DOHH2 (cell line): ENCODE measurements at regions not wholly inside any gene's neighbourhood (a gene's known extent, or its start where the extent isn't known, plus 50 kb on each side); places are given as distances from the start of the nearest gene placed in this dataset.

ENCODE experiments used
- H3F3A ChIP-seq: fragments of 200-600 bp; sonication (generic), shearing (Covaris generic); 2 replicates; pipeline ENCODE4 v1.6.0; 2016; ENCODE audit warnings: antibody characterized with exemption, mild to moderate bottlenecking; ENCODE audit not compliant: control insufficient read depth, insufficient read depth
- H3K27ac ChIP-seq: fragments of 200-600 bp; sonication (generic); 2 replicates; pipeline ENCODE4 v1.5.1; 2014; ENCODE audit warnings: low read depth, mild to moderate bottlenecking, low read length, moderate library complexity
- H3K27me3 ChIP-seq: fragments of 200-600 bp; sonication (generic); 2 replicates; pipeline ENCODE4 v1.6.1; 2014; ENCODE audit warnings: mild to moderate bottlenecking, low read length, mixed read lengths; ENCODE audit not compliant: control insufficient read depth
- H3K36me3 ChIP-seq: fragments of 200-600 bp; sonication (generic); 2 replicates; pipeline ENCODE4 v1.6.1; 2014; ENCODE audit warnings: mild to moderate bottlenecking, low read length, moderate library complexity, mixed read lengths; ENCODE audit not compliant: control insufficient read depth
- H3K4me1 ChIP-seq: fragments of 200-600 bp; sonication (generic); 2 replicates; pipeline ENCODE4 v1.6.1; 2014; ENCODE audit warnings: mild to moderate bottlenecking, low read length, mixed read lengths; ENCODE audit not compliant: control insufficient read depth
- H3K4me2 ChIP-seq: fragments of 200-600 bp; sonication (generic); 2 replicates; pipeline ENCODE4 v1.6.0; 2014; ENCODE audit warnings: mild to moderate bottlenecking, low read length, moderate library complexity
- H3K4me3 ChIP-seq: fragments of 200-600 bp; sonication (generic); 2 replicates; pipeline ENCODE4 v1.5.1; 2014; ENCODE audit warnings: mild to moderate bottlenecking, low read length, mixed read lengths
- H3K79me2 ChIP-seq: fragments of 200-600 bp; sonication (generic); 2 replicates; pipeline ENCODE4 v1.6.1; 2014; ENCODE audit warnings: mild to moderate bottlenecking, low read length, mixed read lengths; ENCODE audit not compliant: control insufficient read depth
- H3K9me2 ChIP-seq: fragments of 200-600 bp; sonication (generic); replicated peaks from 2 replicates; pipeline ENCODE4 v1.6.1; 2014; ENCODE audit warnings: mild to moderate bottlenecking, low read length, mixed read lengths; ENCODE audit not compliant: control insufficient read depth
- H3K9me3 ChIP-seq: fragments of 200-600 bp; sonication (generic); 2 replicates; pipeline ENCODE4 v1.6.1; 2014; ENCODE audit warnings: antibody characterized with exemption, low read length, mixed read lengths; ENCODE audit not compliant: control insufficient read depth, insufficient read depth
- H4K20me1 ChIP-seq: fragments of 200-600 bp; sonication (generic); 2 replicates; pipeline ENCODE4 v1.6.0; 2014; ENCODE audit warnings: low read depth, mild to moderate bottlenecking, antibody characterized with exemption, low read length, moderate library complexity; ENCODE audit not compliant: control insufficient read depth, insufficient read depth
- CTCF ChIP-seq: fragments of 200-600 bp; sonication (generic); IDR thresholded peaks from one replicate; pipeline ENCODE4 v1.5.1; 2014; ENCODE audit warnings: antibody characterized with exemption, mild to moderate bottlenecking, low read depth, low read length; ENCODE audit not compliant: poor library complexity, severe bottlenecking
- EZH2phosphoT487 ChIP-seq: fragments of 200-600 bp; sonication (generic); IDR thresholded peaks from 2 replicates; pipeline ENCODE4 v1.6.1; 2017; ENCODE audit warnings: borderline replicate concordance, mild to moderate bottlenecking, antibody characterized with exemption, low read length, moderate library complexity, mixed read lengths

DNA sequence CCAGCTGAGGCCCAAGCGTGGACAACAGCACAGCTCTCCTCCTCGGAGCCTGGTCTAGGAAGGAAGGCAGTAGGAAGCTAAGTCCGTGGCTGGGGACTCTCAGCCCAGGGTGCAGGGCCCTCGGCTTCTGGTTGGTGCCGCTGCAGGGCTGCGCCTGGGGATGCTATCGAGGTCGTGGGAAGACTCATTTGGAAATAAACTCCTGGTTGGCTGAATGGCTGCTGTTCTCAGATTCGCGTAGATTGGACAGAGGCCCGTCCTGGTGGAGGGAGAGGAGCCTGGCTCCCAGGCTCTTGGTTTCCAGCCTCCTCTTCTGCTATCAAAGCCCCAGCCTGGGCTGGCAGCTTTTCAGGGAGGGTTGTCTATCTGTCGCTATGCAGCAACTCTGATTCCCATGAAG, 152.6 kb upstream of the FZD8 start:
- Histone ChIP-seq H3F3A (no peaks in the 10 kb centered on the region), H3K79me2 (no peaks in the 10 kb centered on the region), H3K9me2 (no peaks in the 10 kb centered on the region), H3K27me3 (no peaks in the 10 kb centered on the region), H3K36me3 (no peaks in the 10 kb centered on the region), H4K20me1 (no peaks in the 10 kb centered on the region), H3K4me1 (no peaks in the 10 kb centered on the region), H3K4me2 (no peak overlapping the region), H3K27ac (no peak overlapping the region), H3K4me3 (no peak overlapping the region), H3K9me3 (no peaks in the 10 kb centered on the region)
- TF ChIP-seq CTCF (no peak), EZH2phosphoT487 (no peak)

- TF ChIP-seq EZH2phosphoT487 (no peak), CTCF (no peak)
- H3K27me3 ChIP-seq: no peaks in the 10 kb centered on the region
- no peaks in the 10 kb centered on the region for H4K20me1 ChIP-seq
- H3K79me2 ChIP-seq: no peaks in the 10 kb centered on the region
- no peaks in the 10 kb centered on the region for H3K9me3 ChIP-seq
- H3F3A ChIP-seq: no peaks in the 10 kb centered on the region
- H3K4me2 ChIP-seq: no peak overlapping the region
- H3K9me2 ChIP-seq: no peaks in the 10 kb centered on the region
- H3K27ac ChIP-seq: no peak overlapping the region
- no peak overlapping the region for H3K4me3 ChIP-seq
- H3K36me3 ChIP-seq: no peaks in the 10 kb centered on the region
- H3K4me1 ChIP-seq: no peaks in the 10 kb centered on the region
Measured at GRCh38 chr10:35792291-35792690, 150.2 kb upstream of the FZD8 start.

- no peaks in the 10 kb centered on the region for H3K4me1 ChIP-seq
- no peak overlapping the region for H3K4me3 ChIP-seq
- no peaks in the 10 kb centered on the region for H3K9me3 ChIP-seq
- no peak overlapping the region for H3K4me2 ChIP-seq
- TF ChIP-seq EZH2phosphoT487: no peak
- TF ChIP-seq CTCF: no peak
- H3K9me2 ChIP-seq: no peaks in the 10 kb centered on the region
- no peaks in the 10 kb centered on the region for H3K36me3 ChIP-seq
- H3K79me2 ChIP-seq: no peaks in the 10 kb centered on the region
- no peaks in the 10 kb centered on the region for H4K20me1 ChIP-seq
- no peak overlapping the region for H3K27ac ChIP-seq
- H3F3A ChIP-seq: no peaks in the 10 kb centered on the region
- no peaks in the 10 kb centered on the region for H3K27me3 ChIP-seq
Measured at GRCh38 chr10:35789996-35790395, 147.9 kb upstream of the FZD8 start.

DNA sequence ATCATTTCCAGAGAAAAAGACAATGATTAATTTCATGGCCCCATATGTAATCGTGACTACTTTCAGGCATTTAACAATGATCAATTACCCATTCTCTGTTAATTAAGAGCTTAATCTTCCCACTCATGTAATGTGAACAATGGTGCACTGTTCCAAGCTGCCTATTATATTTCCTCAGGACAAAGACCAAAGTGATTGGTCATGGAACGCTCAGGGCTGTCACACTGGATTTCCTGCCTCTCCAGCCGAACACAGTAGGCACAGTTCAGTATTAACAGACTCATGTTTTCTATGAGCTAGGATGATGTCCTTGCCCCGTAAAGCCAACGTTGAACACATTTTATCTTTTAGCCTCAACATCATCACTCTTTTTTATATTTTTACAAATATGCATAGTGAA, 142.7 kb upstream of the FZD8 start:
- no peaks in the 10 kb centered on the region for H3K4me1 ChIP-seq
- H3K9me3 ChIP-seq: no peaks in the 10 kb centered on the region
- no peaks in the 10 kb centered on the region for H4K20me1 ChIP-seq
- H3K36me3 ChIP-seq: no peaks in the 10 kb centered on the region
- H3K79me2 ChIP-seq: no peaks in the 10 kb centered on the region
- TF ChIP-seq CTCF (no peak), EZH2phosphoT487 (no peak)
- H3K9me2 ChIP-seq: no peaks in the 10 kb centered on the region
- no peak overlapping the region for H3K4me2 ChIP-seq
- no peak overlapping the region for H3K27ac ChIP-seq
- no peaks in the 10 kb centered on the region for H3F3A ChIP-seq
- H3K4me3 ChIP-seq: no peak overlapping the region
- H3K27me3 ChIP-seq: no peaks in the 10 kb centered on the region
